ENCODE measurements at regions not wholly inside any gene's neighbourhood (a gene's known extent, or its start where the extent isn't known, plus 50 kb on each side); places are given as distances from the start of the nearest gene placed in this dataset.

DNA sequence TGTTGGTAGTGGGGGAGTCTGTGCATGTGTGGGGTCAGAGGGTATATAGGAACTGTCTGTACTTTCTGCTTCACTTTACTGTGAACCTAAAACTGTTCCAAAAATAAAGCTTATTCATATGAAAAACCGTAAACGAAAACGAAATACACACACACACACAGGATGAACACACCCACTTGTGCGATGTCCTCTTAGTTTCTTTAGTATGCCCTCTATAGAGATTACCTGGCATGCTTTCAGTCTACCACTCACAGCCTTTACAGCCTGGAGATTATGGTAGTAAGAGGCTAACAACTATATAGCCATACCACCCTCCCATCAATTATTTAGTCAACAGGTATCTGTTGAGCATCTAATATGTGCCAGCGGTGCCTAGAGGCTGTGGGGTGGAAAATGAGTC, 60.0 kb upstream of the UBE3A start (continued):
- no peak for TF ChIP-seq CHD1 (IDR thresholded peaks at IDR 0.05; ENCODE audit: low read depth, low read length)
